GM06990 (cell line): ENCODE measurements at regions not wholly inside any gene's neighbourhood (a gene's known extent, or its start where the extent isn't known, plus 50 kb on each side); places are given as distances from the start of the nearest gene placed in this dataset.

Source experiments
- DNase-seq: peaks from one replicate; pipeline ENCODE4 v3.0.0-alpha.2; 2011; ENCODE audit not compliant: insufficient read length; ENCODE audit errors: extremely low read depth
- H3K27me3 ChIP-seq: replicated peaks from 2 replicates; pipeline ENCODE4 v1.6.0; 2011; ENCODE audit warnings: low read length; ENCODE audit not compliant: control insufficient read depth, insufficient read depth
- H3K36me3 ChIP-seq: 2 replicates; pipeline ENCODE4 v1.5.1; 2011; ENCODE audit warnings: low read length; ENCODE audit not compliant: control insufficient read depth, insufficient read depth
- H3K4me3 ChIP-seq: replicated peaks from 2 replicates; pipeline ENCODE4 v1.5.1; 2011; ENCODE audit warnings: low read depth, mild to moderate bottlenecking, control low read depth, low read length
- TF ChIP-seq, protein P1 (sequence below): IDR thresholded peaks from 2 replicates; pipeline ENCODE4 v1.5.1; 2011; ENCODE audit warnings: low read length, control low read depth, mild to moderate bottlenecking, inconsistent platforms; ENCODE audit not compliant: insufficient read depth, poor library complexity, severe bottlenecking

- H3K27me3 ChIP-seq, result no peaks in the 10 kb centered on the region
- DNase-seq, result no peak
These were observed 67.9 kb upstream of the API5 start for GRCh38 chr11:43243927-43244326.

GRCh38 chr11:43245466-43245865 is 66.3 kb upstream of the API5 start:
- DNase-seq, result no peak
- H3K4me3 ChIP-seq, result no peak overlapping the region
- TF ChIP-seq, protein P1, sequence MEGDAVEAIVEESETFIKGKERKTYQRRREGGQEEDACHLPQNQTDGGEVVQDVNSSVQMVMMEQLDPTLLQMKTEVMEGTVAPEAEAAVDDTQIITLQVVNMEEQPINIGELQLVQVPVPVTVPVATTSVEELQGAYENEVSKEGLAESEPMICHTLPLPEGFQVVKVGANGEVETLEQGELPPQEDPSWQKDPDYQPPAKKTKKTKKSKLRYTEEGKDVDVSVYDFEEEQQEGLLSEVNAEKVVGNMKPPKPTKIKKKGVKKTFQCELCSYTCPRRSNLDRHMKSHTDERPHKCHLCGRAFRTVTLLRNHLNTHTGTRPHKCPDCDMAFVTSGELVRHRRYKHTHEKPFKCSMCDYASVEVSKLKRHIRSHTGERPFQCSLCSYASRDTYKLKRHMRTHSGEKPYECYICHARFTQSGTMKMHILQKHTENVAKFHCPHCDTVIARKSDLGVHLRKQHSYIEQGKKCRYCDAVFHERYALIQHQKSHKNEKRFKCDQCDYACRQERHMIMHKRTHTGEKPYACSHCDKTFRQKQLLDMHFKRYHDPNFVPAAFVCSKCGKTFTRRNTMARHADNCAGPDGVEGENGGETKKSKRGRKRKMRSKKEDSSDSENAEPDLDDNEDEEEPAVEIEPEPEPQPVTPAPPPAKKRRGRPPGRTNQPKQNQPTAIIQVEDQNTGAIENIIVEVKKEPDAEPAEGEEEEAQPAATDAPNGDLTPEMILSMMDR, result no peak
- H3K27me3 ChIP-seq, result no peaks in the 10 kb centered on the region
- no peaks in the 10 kb centered on the region for H3K36me3 ChIP-seq

More at GRCh38 chr11:43243927-43244326, 67.9 kb upstream of the API5 start:
- TF ChIP-seq, protein P1, result no peak
- no peaks in the 10 kb centered on the region for H3K36me3 ChIP-seq
- no peak overlapping the region for H3K4me3 ChIP-seq

GRCh38 chr11:43250309-43250708 is 61.5 kb upstream of the API5 start:
- no peaks in the 10 kb centered on the region for H3K27me3 ChIP-seq
- H3K36me3 ChIP-seq, result no peaks in the 10 kb centered on the region
- DNase-seq, result no peak
- TF ChIP-seq, protein P1, result no peak
- no peak overlapping the region for H3K4me3 ChIP-seq

DNA sequence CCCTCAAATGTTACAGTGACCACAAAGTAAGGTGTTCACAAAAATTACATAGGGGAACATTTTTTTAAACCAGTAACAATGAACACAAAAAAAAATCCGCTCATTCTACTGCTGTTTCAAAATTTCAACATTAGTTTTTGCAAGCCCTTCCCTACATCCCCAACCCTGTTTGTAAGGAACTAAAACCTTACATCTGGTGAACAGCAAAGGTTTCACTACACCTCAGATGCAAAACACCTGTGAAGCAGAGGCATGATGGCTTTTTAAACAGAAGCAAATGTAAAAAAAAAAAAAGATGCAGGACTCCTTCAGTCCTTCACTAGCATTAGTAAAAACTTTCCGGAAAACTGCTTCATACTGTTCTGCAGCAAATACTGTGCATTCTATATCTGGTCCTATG is 50.0 kb upstream of the API5 start:
- TF ChIP-seq, protein P1, result no peak
- Histone ChIP-seq H3K36me3 (no peaks in the 10 kb centered on the region), H3K4me3 (no peak overlapping the region), H3K27me3 (no peaks in the 10 kb centered on the region)
- DNase-seq, result no peak
